OCI-LY3 (cell line): ENCODE measurements at regions not wholly inside any gene's neighbourhood (a gene's known extent, or its start where the extent isn't known, plus 50 kb on each side); places are given as distances from the start of the nearest gene placed in this dataset.

ENCODE experiments used
- EZH2phosphoT487 ChIP-seq: fragments of 200-600 bp; shearing (Covaris generic); IDR thresholded peaks from 2 replicates; pipeline ENCODE4 v1.6.1; 2018; ENCODE audit warnings: antibody characterized with exemption, mixed run types, low read depth
- TF ChIP-seq, protein P1 (sequence below): fragments of 200-600, 300-600 bp; sonication (generic); IDR thresholded peaks from 2 replicates; pipeline ENCODE4 v1.5.1; 2014; ENCODE audit warnings: antibody characterized with exemption, low read length, low read depth

DNA sequence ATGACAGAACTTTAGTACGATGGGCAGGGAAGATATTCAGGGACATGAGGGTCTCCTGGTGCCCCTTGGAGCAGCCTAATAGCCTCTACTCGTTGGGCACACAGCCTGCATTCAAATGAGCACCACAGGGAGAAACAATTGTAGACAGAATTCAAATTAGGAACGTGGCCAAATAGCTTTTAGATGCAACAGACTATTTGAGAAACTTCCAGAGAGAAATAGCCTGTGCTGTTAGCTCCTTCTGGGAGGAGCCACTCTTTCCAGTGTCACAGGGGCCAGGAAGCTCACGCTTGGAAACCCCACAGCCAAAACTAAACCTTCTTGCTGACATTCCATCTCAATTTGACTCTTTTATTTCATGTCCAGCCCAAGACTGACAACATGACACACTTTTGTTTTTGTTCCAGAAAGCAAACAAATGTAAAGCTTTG lies 114.5 kb downstream of the RPAP3 start:
- TF ChIP-seq, protein P1, sequence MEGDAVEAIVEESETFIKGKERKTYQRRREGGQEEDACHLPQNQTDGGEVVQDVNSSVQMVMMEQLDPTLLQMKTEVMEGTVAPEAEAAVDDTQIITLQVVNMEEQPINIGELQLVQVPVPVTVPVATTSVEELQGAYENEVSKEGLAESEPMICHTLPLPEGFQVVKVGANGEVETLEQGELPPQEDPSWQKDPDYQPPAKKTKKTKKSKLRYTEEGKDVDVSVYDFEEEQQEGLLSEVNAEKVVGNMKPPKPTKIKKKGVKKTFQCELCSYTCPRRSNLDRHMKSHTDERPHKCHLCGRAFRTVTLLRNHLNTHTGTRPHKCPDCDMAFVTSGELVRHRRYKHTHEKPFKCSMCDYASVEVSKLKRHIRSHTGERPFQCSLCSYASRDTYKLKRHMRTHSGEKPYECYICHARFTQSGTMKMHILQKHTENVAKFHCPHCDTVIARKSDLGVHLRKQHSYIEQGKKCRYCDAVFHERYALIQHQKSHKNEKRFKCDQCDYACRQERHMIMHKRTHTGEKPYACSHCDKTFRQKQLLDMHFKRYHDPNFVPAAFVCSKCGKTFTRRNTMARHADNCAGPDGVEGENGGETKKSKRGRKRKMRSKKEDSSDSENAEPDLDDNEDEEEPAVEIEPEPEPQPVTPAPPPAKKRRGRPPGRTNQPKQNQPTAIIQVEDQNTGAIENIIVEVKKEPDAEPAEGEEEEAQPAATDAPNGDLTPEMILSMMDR: no peak
- TF ChIP-seq EZH2phosphoT487: no peak
